ENCODE measurements at regions not wholly inside any gene's neighbourhood (a gene's known extent, or its start where the extent isn't known, plus 50 kb on each side); places are given as distances from the start of the nearest gene placed in this dataset.

GRCh38 chr2:3110994-3111666 is 266.5 kb downstream of the EIPR1 start:
- WGBS, 2 donors = 81 to 89% methylated on average over 7 of the region's 7 CpGs
- H3K4me3 ChIP-seq (ENCODE audit: low read depth, poor library complexity, severe bottlenecking) = no peak overlapping the region
- DNase-seq (ENCODE audit: low spot score in 2 of 2) = no peak
- intact Hi-C loops (cut with DNase I; ENCODE audit: low total_unique reads) = no loop called here
- no peak for TF ChIP-seq CTCF (IDR thresholded peaks at IDR 0.05)
- TF ChIP-seq POLR2A (IDR thresholded peaks at IDR 0.05) = no peak

GRCh38 chr2:3110555-3110954 is 267.1 kb downstream of the EIPR1 start:
- WGBS, 2 donors = 71 to 86% methylated on average over 3 of the region's 3 CpGs
- no peak for DNase-seq (ENCODE audit: low spot score in 2 of 2)
- no peak for TF ChIP-seq CTCF (IDR thresholded peaks at IDR 0.05)
- TF ChIP-seq POLR2A (IDR thresholded peaks at IDR 0.05) = no peak
- H3K4me3 ChIP-seq (ENCODE audit: low read depth, poor library complexity, severe bottlenecking) = no peak overlapping the region
- intact Hi-C loops (cut with DNase I; ENCODE audit: low total_unique reads) = no loop called here

GRCh38 chr2:3108710-3109702 is 268.6 kb downstream of the EIPR1 start:
- H3K4me3 ChIP-seq (ENCODE audit: low read depth, poor library complexity, severe bottlenecking) = no peak overlapping the region
- TF ChIP-seq CTCF (IDR thresholded peaks at IDR 0.05) = no peak
- TF ChIP-seq POLR2A (IDR thresholded peaks at IDR 0.05) = no peak
- intact Hi-C loops (cut with DNase I; ENCODE audit: low total_unique reads) = no loop called here
- WGBS, 2 donors = 90 to 92% methylated on average over 28 to 29 of the region's 29 CpGs
- DNase-seq (ENCODE audit: low spot score in 2 of 2) = peak in 1 of 2 donors; percentile 58

GRCh38 chr2:3108105-3108504 is 269.5 kb downstream of the EIPR1 start:
- DNase-seq (ENCODE audit: low spot score in 2 of 2) = no peak
- H3K4me3 ChIP-seq (ENCODE audit: low read depth, poor library complexity, severe bottlenecking) = no peak overlapping the region
- WGBS, 2 donors = 89 to 91% methylated on average over 14 of the region's 14 CpGs
- TF ChIP-seq POLR2A (IDR thresholded peaks at IDR 0.05) (no peak), CTCF (IDR thresholded peaks at IDR 0.05) (no peak)
- intact Hi-C loops (cut with DNase I; ENCODE audit: low total_unique reads) = no loop called here

- DNase-seq (ENCODE audit: low spot score in 2 of 2) = no peak
- H3K4me3 ChIP-seq (ENCODE audit: low read depth, poor library complexity, severe bottlenecking) = no peak overlapping the region
- WGBS, 2 donors = 82 to 83% methylated on average over 14 of the region's 14 CpGs
- intact Hi-C loops (cut with DNase I; ENCODE audit: low total_unique reads) = no loop called here
- TF ChIP-seq POLR2A (IDR thresholded peaks at IDR 0.05) (no peak), CTCF (IDR thresholded peaks at IDR 0.05) (no peak)
Observed at GRCh38 chr2:3107567-3107966, 270.1 kb downstream of the EIPR1 start.

Data from lower leg skin (tissue), 4 donors.